GM12891 (cell line): ENCODE measurements at regions not wholly inside any gene's neighbourhood (a gene's known extent, or its start where the extent isn't known, plus 50 kb on each side); places are given as distances from the start of the nearest gene placed in this dataset.
"Not testable (repeated sequence)": the region's sequence is repeated elsewhere in the genome, so short reads cannot be mapped to it uniquely, and the experiment has no call there.

Source experiments
- DNase-seq: peaks from one replicate; pipeline ENCODE4 v3.0.0; 2011; ENCODE audit warnings: low spot score; ENCODE audit not compliant: insufficient read length
- FAIRE-seq: peaks from 2 replicates; lab custom pipeline; 2011; peaks lifted over from hg19 to GRCh38; lab: Jason Lieb, UNC
- PAX5 ChIP-seq: IDR thresholded peaks from 2 replicates; pipeline ENCODE4 v1.6.1; 2011; ENCODE audit warnings: low read length, moderate library complexity, mild to moderate bottlenecking; ENCODE audit not compliant: insufficient read depth, severe bottlenecking
- POLR2A ChIP-seq: IDR thresholded peaks from 2 replicates; pipeline ENCODE4 v1.6.1; 2011; ENCODE audit warnings: low read depth, low read length, control low read depth
- POLR2AphosphoS5 ChIP-seq: IDR thresholded peaks from 2 replicates; pipeline ENCODE4 v1.6.1; 2011; ENCODE audit warnings: low read depth, low read length, control low read depth
- POU2F2 ChIP-seq: IDR thresholded peaks from 2 replicates; pipeline ENCODE4 v1.6.1; 2011; ENCODE audit warnings: low read depth, mild to moderate bottlenecking, control low read depth, low read length, moderate library complexity
- SPI1 ChIP-seq: IDR thresholded peaks from 2 replicates; pipeline ENCODE4 v1.6.1; 2011; ENCODE audit warnings: low read depth, low read length, control low read depth
- TAF1 ChIP-seq: IDR thresholded peaks from 2 replicates; pipeline ENCODE4 v1.6.1; 2011; ENCODE audit warnings: low read depth, low read length, control low read depth

GRCh38 chr15:53046153-53046790 is 256.1 kb upstream of the ONECUT1 start:
- FAIRE-seq (no peak), DNase-seq (no peak)
- TF ChIP-seq POLR2AphosphoS5 (no peak), PAX5 (no peak), POLR2A (no peak), POU2F2 (no peak), SPI1 (no peak), TAF1 (no peak)

GRCh38 chr15:53038655-53038941 is 248.5 kb upstream of the ONECUT1 start:
- TF ChIP-seq TAF1 (no peak), SPI1 (no peak), POU2F2 (no peak), PAX5 (no peak), POLR2AphosphoS5 (no peak), POLR2A (no peak)
- DNase-seq (no peak), FAIRE-seq (no peak)

- TF ChIP-seq POLR2AphosphoS5 = no peak
- TF ChIP-seq SPI1 = no peak
- TF ChIP-seq TAF1 = no peak
- TF ChIP-seq PAX5 = no peak
- TF ChIP-seq POU2F2 = no peak
- no peak for FAIRE-seq
- no peak for DNase-seq
Observed at GRCh38 chr15:53037904-53038654, 247.9 kb upstream of the ONECUT1 start.

DNA sequence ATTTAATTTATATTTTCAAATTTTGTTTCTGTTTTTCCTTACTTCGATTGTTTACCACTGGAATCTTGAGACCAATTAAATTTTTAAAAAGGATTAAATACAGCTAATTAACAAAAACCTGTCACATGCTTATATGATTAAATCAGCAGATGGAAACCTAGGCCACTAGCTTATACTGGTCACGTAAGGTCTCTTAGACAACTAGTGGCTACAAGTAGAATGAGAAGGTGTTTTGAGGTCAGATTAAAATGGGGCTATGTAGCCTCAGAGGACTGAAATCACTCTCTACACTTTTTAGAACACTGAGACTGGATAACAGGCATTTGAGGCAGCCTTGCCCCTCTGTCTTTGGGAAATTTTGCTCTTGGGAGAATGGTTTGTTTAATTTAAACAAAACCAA is 246.5 kb upstream of the ONECUT1 start:
- DNase-seq (no peak), FAIRE-seq (no peak)
- TF ChIP-seq POLR2AphosphoS5 (no peak), SPI1 (no peak), POLR2A (no peak), PAX5 (no peak)

GRCh38 chr15:53034767-53035245 is 244.7 kb upstream of the ONECUT1 start:
- DNase-seq (no peak), FAIRE-seq (no peak)
- TF ChIP-seq PAX5 = no peak
- TF ChIP-seq TAF1 = no peak

DNA sequence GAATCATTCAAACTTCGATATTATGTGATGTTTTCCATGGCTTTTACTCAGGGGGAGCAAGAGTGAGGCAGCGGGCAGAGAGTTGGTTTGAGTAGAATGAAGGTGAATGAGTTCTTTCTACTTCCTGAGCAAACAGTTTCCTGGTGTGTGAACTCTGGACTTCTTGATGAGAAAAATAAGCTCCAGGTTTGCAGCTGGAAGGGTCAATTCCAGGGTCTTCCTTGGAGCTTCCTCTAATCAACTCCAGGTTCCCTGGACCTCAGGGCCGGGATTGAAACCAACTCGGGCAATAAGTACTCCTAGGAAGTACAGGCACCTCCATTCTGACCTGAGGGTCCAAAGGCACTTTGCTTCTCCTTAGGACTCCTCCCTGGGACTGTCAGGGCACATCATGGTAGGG is 243.6 kb upstream of the ONECUT1 start:
- DNase-seq = no peak
- no peak for FAIRE-seq
- no peak for TF ChIP-seq POLR2AphosphoS5
- TF ChIP-seq PAX5 = no peak

- TF ChIP-seq POLR2A (no peak), POU2F2 (no peak), PAX5 (no peak), TAF1 (no peak), SPI1 (no peak), POLR2AphosphoS5 (no peak)
- FAIRE-seq (no peak), DNase-seq (no peak)
Observed at GRCh38 chr15:53031469-53031868, 241.3 kb upstream of the ONECUT1 start.

DNA sequence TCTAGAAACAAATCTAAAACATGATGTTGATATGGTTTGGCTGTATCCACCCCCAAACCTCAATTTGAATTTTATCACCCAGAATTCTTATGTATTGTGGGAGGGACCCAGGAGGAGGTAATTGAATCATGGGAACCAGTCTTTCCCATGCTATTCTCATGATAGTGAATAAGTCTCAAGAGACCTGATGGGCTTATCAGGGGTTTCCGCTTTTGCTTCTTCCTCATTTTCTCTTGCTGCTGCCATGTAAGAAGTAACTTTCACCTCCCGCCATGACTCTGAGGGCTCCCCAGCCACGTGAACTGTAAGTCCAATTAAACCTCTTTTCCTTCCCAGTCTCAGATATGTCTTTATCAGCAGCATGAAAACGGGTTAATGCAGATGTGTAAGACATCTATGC is 232.7 kb upstream of the ONECUT1 start:
- FAIRE-seq (no peak), DNase-seq (no peak)
- TF ChIP-seq SPI1 (no peak), TAF1 (no peak), POLR2A (no peak), POU2F2 (no peak), PAX5 (no peak), POLR2AphosphoS5 (no peak)

GRCh38 chr15:53013329-53013728 is 223.2 kb upstream of the ONECUT1 start:
- FAIRE-seq (no peak), DNase-seq (no peak)
- TF ChIP-seq POU2F2 (no peak), SPI1 (no peak), POLR2A (no peak), POLR2AphosphoS5 (no peak)

DNA sequence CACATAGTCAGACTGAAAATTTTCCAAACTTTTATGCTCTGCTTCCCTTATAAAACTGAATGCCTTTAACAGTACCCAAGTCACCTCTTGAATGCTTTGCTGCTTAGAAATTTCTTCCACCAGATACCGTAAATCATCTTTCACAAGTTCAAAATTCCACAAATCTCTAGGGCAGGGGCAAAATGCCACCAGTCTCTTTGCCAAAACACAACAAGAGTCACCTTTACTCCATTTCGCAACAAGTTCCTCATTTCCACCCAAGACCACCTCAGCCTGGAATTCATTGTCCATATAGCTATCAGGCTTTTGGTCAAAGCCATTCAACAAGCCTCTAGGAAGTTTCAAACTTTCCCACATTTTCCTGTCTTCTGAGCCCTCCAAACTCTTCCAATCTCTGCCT is 221.6 kb upstream of the ONECUT1 start:
- DNase-seq, FAIRE-seq: not testable (repeated sequence)

DNA sequence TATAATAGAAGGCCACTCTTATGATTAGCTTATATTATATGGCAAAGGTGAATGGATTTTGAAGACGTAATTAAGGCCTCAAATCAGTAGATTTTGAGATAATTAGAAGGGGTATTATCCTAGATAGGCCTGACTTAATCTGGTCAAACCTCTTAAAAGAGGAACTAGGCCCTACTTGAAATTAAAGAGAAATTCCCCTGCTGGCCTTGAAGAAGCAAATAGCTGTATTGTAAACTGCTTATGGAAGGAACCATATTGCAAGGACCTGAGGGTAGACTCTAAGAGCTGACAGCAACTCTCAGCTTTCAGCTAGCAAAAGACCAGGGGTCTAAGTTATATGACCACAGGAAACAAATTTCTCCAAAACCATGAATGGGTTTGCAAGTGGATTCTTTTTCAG is 219.0 kb upstream of the ONECUT1 start:
- DNase-seq (no peak), FAIRE-seq (no peak)
- TF ChIP-seq SPI1 = peak; percentile 28; the same call in 1 of the 2 replicates
- no peak for TF ChIP-seq TAF1
- TF ChIP-seq PAX5 = no peak
- no peak for TF ChIP-seq POU2F2
- TF ChIP-seq POLR2AphosphoS5 = no peak

DNA sequence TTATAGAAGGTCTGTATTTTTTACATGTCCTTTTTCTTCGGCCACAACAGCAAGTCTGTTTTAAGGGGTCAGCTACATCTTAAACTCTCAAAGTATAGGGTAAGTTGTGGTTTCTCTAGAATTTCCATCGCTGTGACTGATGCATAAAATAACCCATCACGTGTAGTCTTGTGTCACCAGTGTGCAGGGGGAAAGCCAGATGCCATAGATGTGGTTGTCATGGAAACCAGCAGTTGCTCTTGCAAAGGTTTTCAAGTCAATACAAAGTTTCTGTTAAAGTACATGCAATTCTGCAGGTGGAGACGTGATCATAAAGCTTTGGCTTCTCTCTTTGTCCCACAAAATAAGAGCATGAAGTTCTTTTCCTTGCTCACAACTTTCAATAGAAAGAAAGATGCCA is 210.3 kb upstream of the ONECUT1 start:
- no peak for FAIRE-seq
- DNase-seq = no peak
- TF ChIP-seq SPI1 (no peak), POU2F2 (no peak), TAF1 (no peak), POLR2A (no peak), PAX5 (no peak), POLR2AphosphoS5 (no peak)

- FAIRE-seq (no peak), DNase-seq (no peak)
- TF ChIP-seq PAX5 (no peak), POLR2A (no peak)
Observed at GRCh38 chr15:52997123-52997522, 207.0 kb upstream of the ONECUT1 start.
